ENCODE measurements at regions not wholly inside any gene's neighbourhood (a gene's known extent, or its start where the extent isn't known, plus 50 kb on each side); places are given as distances from the start of the nearest gene placed in this dataset.
A peak's percentile ranks its signal among the peaks of the same experiment; 100 is the strongest.

- no peak for DNase-seq
Measured at GRCh38 chr3:30122359-30122758, 484.0 kb upstream of the TGFBR2 start.

DNA sequence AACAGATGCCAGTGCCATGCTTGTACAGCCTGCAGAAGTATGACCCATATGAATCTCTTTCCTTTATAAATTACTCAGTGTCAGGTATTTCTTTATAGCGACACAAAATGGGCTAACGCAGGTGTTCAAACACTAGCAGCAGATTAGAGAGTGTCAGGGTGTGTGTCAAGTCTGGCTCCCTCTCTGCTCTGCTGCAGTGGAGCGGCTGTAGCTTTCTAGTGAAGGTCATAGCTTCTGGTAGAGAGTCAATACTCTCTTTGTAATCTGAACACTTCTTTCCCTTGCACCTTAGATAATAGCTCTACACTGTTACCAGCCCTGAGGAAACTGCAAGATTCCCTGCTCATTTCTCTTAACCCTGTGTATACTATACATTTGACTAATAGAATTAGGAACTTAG is 483.2 kb upstream of the TGFBR2 start:
- DNase-seq = no peak

GRCh38 chr3:30123755-30124154 is 482.6 kb upstream of the TGFBR2 start:
- DNase-seq = peak; percentile 34

DNA sequence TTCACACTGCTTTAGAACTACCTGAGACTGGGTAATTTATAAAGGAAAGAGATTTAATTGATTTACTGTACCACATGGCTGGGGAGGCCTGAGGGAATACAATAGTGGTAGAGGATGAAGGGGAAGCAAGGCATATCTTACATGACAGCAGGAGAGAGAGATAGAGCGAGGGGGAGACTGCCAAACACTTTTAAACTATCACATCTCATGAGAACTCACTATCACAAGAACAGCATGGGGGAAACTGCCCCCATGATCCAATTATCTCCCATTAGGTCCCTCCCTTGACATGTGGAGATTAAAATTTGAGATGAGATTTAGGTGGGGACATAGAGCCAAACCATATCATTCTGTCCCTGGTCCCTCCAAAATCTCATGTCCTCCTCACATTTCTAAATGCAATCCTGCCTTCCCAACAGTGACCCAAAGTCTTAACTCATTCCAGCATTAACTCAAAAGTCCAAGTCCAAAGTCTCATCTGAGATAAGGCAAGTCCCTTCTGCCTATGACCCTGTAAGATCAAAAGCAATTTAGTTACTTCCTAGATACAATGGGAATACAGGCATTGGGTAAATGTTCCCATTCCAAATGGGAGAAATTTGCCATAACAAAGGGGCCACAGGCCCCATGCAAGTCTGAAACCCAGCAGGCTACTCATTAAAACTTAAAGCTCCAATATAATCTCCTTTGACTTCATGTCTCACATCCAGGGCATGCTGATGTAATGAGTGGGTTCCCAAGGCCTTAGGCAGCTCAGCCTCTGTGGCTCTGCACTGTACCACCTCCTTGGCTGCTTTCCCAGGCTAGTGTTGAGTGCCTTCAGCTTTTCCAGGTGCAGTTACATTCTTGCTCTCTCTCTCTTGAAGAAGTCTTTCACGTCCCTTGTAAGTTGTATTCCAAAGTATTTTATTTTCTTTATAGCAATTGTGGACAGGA is 481.7 kb upstream of the TGFBR2 start:
- DNase-seq = peak; percentile 88

GRCh38 chr3:30129765-30130164 is 476.6 kb upstream of the TGFBR2 start:
- DNase-seq = no peak

- DNase-seq = no peak
Measured at GRCh38 chr3:30130391-30130790, 476.0 kb upstream of the TGFBR2 start.

GRCh38 chr3:30131191-30131590 is 475.2 kb upstream of the TGFBR2 start:
- peak; percentile 58 for DNase-seq

GRCh38 chr3:30135190-30135589 is 471.2 kb upstream of the TGFBR2 start:
- no peak for DNase-seq

DNA sequence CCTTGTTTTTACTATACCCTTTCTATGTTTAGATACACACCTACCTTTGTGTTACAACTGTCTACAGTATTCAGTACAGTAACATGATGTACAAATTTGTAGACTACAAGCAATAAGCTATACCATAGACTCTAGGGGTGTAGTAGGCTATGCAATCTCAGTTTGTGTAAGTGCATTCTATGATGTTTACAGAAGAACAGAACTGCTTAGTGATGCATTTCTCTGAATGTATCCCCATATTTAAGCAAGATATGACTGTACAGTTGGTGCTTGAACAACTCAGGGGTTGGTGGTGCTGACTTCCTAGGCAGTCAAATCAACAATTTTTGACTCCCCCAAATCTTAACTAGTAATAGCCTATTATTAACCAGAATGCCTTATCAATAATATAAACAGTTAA is 467.1 kb upstream of the TGFBR2 start:
- DNase-seq = no peak

DNA sequence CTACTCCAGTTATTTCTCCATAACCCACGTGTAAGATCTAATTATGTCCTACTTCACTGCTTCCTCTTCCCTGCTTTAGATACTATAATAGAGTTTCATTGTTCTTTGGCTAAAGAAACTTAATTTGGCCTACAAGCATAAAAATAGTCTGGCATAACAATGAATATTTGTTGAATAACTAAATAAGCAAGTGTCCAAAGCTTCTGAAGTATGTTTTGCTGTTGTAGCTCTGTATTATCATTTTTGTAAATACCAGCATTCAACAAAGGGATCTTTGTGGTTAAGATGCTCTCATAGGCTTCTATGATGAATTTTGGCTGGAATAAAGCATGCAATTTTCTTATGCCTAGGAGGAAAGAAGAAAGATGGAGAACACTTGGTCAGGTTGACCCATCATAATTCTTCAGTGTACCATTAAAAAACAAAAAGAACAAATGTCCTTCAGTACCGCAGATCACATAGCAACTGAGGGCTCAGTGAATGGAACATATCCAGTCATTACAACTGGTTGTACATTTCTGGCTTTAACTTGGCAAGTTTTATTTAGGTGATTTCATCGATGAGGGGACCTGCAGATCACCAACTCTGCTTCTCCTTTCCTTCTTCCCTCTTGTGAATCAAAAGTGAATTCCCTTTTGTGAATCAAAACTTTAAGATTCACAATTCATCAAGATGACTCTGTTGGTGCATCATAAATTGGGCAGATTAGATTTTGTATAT is 465.9 kb upstream of the TGFBR2 start:
- no peak for DNase-seq

- DNase-seq = peak; percentile 84
Measured at GRCh38 chr3:30141178-30141581, 465.2 kb upstream of the TGFBR2 start.

DNA sequence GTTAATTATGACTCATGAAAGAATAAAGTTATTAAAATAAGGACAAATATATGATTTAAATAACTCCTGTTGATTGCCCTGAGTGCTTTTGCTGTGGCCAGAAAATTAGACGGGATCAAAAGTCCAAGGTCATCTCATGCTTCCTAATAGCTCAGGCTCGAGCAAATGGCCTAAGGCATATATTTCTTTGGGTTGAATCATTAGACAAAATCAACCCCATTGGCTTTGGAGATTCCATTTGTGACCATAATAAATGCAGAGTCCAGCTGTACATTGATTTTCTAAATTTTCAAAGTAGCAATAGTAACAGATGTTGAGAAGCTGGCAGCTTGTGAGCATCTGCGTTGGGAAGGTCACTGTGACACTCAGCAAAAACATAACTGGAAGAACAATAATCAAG is 464.5 kb upstream of the TGFBR2 start:
- peak; percentile 39 for DNase-seq

DNA sequence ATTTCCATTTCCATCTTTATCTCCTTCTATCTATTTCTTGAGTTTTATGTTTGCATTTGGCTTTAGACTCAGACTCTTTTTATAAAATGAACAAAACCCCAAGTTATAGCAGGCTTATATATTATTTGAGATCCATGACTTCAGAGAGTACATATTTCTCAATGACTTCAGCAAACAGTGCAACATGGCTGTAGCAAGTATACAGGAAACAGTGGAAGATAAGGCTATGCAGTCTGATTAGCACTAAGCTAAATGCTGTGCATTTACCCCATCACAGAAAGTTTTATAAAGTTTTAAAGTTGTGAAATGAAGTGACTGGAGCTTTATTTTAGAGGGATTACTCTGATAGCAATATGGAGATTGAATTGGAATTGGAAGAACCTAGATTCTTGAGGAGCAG is 463.5 kb upstream of the TGFBR2 start:
- DNase-seq = no peak

- DNase-seq = peak; percentile 37
Measured at GRCh38 chr3:30145281-30145680, 461.1 kb upstream of the TGFBR2 start.

GRCh38 chr3:30146978-30147377 is 459.4 kb upstream of the TGFBR2 start:
- DNase-seq = peak; percentile 4

GRCh38 chr3:30154853-30155252 is 451.5 kb upstream of the TGFBR2 start:
- DNase-seq = peak; percentile 12

DNA sequence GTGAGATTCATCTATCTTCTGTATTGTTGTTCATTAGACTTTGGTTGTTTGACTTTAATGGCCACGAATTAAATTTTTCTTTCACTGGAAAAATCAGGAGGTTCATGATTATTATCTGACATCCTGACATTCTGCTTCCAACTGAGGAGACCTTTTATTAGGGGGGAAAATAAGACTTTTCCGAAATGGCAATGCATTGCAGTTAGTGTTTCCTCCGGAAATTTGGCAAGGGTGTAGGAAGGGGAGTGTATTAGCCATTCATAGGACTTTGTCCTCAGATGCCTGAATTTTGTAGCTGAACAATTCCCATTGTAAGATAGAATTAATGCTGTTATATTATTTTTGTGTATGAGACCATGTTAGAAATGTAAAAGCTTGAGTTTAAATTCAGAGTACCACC is 450.6 kb upstream of the TGFBR2 start:
- no peak for DNase-seq

GRCh38 chr3:30156586-30157498 is 449.6 kb upstream of the TGFBR2 start:
- DNase-seq = no peak

- DNase-seq = no peak
Measured at GRCh38 chr3:30161375-30161774, 445.0 kb upstream of the TGFBR2 start.

DNA sequence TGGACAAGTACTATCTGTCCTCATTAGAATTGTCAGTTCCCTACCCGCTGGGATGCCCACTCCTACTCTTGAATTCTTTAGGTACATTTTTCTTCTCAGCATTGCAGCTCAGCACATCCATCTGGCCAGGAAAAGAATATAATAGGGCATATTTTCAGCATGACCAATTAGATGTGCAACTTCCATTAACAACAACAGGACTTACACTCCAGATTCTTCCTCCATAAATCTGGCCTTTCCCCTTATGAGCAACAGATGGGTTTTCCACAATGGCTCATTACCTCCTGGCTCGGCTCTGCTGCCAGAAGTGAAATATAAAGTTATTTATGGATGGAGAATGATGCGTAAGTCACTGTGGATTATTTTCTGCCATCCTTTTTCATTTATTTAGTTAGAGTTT is 443.8 kb upstream of the TGFBR2 start:
- DNase-seq = peak; percentile 69

DNA sequence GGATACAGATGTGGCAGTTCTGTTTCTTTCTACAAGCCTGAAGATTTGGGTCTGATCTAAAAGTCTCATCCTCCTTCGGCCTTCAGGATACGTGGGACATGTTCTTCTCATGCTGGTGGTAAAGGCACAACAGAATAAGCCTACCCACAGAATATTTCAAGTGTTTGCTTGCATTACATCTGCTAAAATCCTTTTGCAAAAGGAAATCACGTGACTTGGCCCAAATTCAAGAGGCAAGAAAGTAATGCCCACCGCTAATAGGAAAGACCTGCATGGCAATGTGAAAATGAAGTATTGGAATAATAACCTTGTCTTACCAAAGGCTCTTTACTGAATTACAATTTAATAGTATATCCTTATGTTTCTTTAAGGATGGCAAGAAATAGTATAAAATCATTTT is 439.9 kb upstream of the TGFBR2 start:
- no peak for DNase-seq

GRCh38 chr3:30167541-30168011 is 438.8 kb upstream of the TGFBR2 start:
- DNase-seq = peak; percentile 54

DNA sequence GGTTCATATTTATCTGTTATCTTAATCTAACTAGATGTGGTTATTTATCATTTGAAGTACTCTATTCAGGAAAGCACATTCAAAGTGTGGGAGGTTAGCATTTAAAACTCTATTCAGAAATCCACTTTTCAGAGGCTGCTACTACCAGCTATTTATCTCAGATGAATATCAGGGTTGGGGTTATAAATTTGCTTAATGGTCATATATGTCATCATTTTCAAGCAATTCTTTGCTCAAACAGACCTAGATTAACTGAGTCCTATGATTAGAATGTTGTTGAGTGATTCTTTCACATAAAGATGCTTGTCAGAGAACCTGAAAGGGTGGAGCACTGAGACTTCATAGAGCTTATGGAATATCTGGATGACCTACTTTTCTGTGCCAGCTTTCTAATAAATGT is 436.9 kb upstream of the TGFBR2 start:
- peak; percentile 27 for DNase-seq

Measured in NCI-H69 (cell line).